ENCODE measurements at regions not wholly inside any gene's neighbourhood (a gene's known extent, or its start where the extent isn't known, plus 50 kb on each side); places are given as distances from the start of the nearest gene placed in this dataset.

GRCh38 chrX:140944710-140945109 is 57.7 kb upstream of the SPANXB1 start:
- TF ChIP-seq POLR2AphosphoS5 (IDR thresholded peaks at IDR 0.05): no peak
- TF ChIP-seq CTCF (IDR thresholded peaks at IDR 0.05): no peak
- no peak for TF ChIP-seq EP300 (IDR thresholded peaks at IDR 0.05)
- no peak for DNase-seq (ENCODE audit: extremely low spot score)
- no peaks in the 10 kb centered on the region for H3K36me3 ChIP-seq
- H3K27ac ChIP-seq (replicated peaks in 1 of 4): no peak overlapping the region
- H3K27me3 ChIP-seq: no peaks in the 10 kb centered on the region
- H3K4me3 ChIP-seq: no peak overlapping the region
- no peaks in the 10 kb centered on the region for H3K9me3 ChIP-seq
- no peaks in the 10 kb centered on the region for H3K4me1 ChIP-seq
- 76% methylated on average over 3 of the region's 3 CpGs for WGBS
- intact Hi-C loops (cut with DNase I): no loop called here

- 75% methylated on average over 5 of the region's 5 CpGs for WGBS
- Histone ChIP-seq H3K4me1 (no peaks in the 10 kb centered on the region), H3K36me3 (no peaks in the 10 kb centered on the region), H3K27ac (replicated peaks in 1 of 4) (no peak overlapping the region), H3K4me3 (no peak overlapping the region), H3K27me3 (no peaks in the 10 kb centered on the region), H3K9me3 (no peaks in the 10 kb centered on the region)
- intact Hi-C loops (cut with DNase I): no loop called here
- no peak for DNase-seq (ENCODE audit: extremely low spot score)
- TF ChIP-seq CTCF (IDR thresholded peaks at IDR 0.05): no peak
- no peak for TF ChIP-seq EP300 (IDR thresholded peaks at IDR 0.05)
- TF ChIP-seq POLR2AphosphoS5 (IDR thresholded peaks at IDR 0.05): no peak
Measured at GRCh38 chrX:140948827-140949226, 53.6 kb upstream of the SPANXB1 start.

- intact Hi-C loops (cut with DNase I): no loop called here
- TF ChIP-seq CTCF (IDR thresholded peaks at IDR 0.05) (no peak), POLR2AphosphoS5 (IDR thresholded peaks at IDR 0.05) (no peak), EP300 (IDR thresholded peaks at IDR 0.05) (no peak)
- no peak for DNase-seq (ENCODE audit: extremely low spot score)
- H3K4me1 ChIP-seq: no peaks in the 10 kb centered on the region
- H3K9me3 ChIP-seq: no peaks in the 10 kb centered on the region
- no peaks in the 10 kb centered on the region for H3K36me3 ChIP-seq
- no peak overlapping the region for H3K27ac ChIP-seq (replicated peaks in 1 of 4)
- no peak overlapping the region for H3K4me3 ChIP-seq
- H3K27me3 ChIP-seq: no peaks in the 10 kb centered on the region
- WGBS: 59% methylated on average over 5 of the region's 5 CpGs
Measured at GRCh38 chrX:140949233-140949632, 53.2 kb upstream of the SPANXB1 start.

Small RNA genes lying in the stretch of these regions (small RNA-seq; reads per million reads assigned to genes)
- gene MIR320D2: 0 to 0.25 (median 0) reads per million in 3 donors

All from esophagus muscularis mucosa (tissue), 4 donors.